Chondrocyte (in vitro differentiated cells): ENCODE measurements at regions not wholly inside any gene's neighbourhood (a gene's known extent, or its start where the extent isn't known, plus 50 kb on each side); places are given as distances from the start of the nearest gene placed in this dataset.

ENCODE experiments used
- DNase-seq: peaks from one replicate; pipeline ENCODE4 v3.0.0; 2021; ENCODE audit warnings: mixed read lengths, low spot score
- H3K27ac Mint-ChIP-seq: one replicate; pipeline ENCODE4 v1.8.0; 2021; ENCODE audit warnings: mild to moderate bottlenecking, moderate library complexity, mixed read lengths; ENCODE audit not compliant: unreplicated experiment
- H3K27me3 Mint-ChIP-seq: 2 replicates; pipeline ENCODE4 v1.8.0; 2021; ENCODE audit warnings: low read depth, mixed read lengths
- H3K36me3 Mint-ChIP-seq: 2 replicates; pipeline ENCODE4 v1.8.0; 2021; ENCODE audit warnings: low read depth, mixed read lengths
- H3K4me1 Mint-ChIP-seq: 2 replicates; pipeline ENCODE4 v1.8.0; 2021; ENCODE audit warnings: low read depth, mild to moderate bottlenecking, mixed read lengths
- H3K4me3 Mint-ChIP-seq: one replicate; pipeline ENCODE4 v1.8.0; 2021; ENCODE audit warnings: mild to moderate bottlenecking, moderate library complexity, mixed read lengths; ENCODE audit not compliant: unreplicated experiment
- H3K9me3 Mint-ChIP-seq: 2 replicates; pipeline ENCODE4 v1.8.0; 2021; ENCODE audit warnings: low read depth, mixed read lengths
- TF ChIP-seq, protein P1 (sequence below): fragments of 200-600 bp; sonication (generic); IDR thresholded peaks from 2 replicates; pipeline ENCODE4 v1.5.0; 2021; ENCODE audit warnings: antibody characterized with exemption, mild to moderate bottlenecking, moderate library complexity

GRCh38 chr7:118971706-118972105 is 747.2 kb downstream of the ANKRD7 start:
- no peaks in the 10 kb centered on the region for H3K9me3 Mint-ChIP-seq
- H3K4me3 Mint-ChIP-seq: no peak overlapping the region
- TF ChIP-seq, protein P1, sequence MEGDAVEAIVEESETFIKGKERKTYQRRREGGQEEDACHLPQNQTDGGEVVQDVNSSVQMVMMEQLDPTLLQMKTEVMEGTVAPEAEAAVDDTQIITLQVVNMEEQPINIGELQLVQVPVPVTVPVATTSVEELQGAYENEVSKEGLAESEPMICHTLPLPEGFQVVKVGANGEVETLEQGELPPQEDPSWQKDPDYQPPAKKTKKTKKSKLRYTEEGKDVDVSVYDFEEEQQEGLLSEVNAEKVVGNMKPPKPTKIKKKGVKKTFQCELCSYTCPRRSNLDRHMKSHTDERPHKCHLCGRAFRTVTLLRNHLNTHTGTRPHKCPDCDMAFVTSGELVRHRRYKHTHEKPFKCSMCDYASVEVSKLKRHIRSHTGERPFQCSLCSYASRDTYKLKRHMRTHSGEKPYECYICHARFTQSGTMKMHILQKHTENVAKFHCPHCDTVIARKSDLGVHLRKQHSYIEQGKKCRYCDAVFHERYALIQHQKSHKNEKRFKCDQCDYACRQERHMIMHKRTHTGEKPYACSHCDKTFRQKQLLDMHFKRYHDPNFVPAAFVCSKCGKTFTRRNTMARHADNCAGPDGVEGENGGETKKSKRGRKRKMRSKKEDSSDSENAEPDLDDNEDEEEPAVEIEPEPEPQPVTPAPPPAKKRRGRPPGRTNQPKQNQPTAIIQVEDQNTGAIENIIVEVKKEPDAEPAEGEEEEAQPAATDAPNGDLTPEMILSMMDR: no peak
- no peaks in the 10 kb centered on the region for H3K4me1 Mint-ChIP-seq
- H3K36me3 Mint-ChIP-seq: no peaks in the 10 kb centered on the region
- DNase-seq: no peak
- H3K27me3 Mint-ChIP-seq: no peaks in the 10 kb centered on the region
- H3K27ac Mint-ChIP-seq: no peak overlapping the region

GRCh38 chr7:118974836-118975235 is 750.3 kb downstream of the ANKRD7 start:
- no peak for DNase-seq
- H3K4me1 Mint-ChIP-seq: no peaks in the 10 kb centered on the region

DNA sequence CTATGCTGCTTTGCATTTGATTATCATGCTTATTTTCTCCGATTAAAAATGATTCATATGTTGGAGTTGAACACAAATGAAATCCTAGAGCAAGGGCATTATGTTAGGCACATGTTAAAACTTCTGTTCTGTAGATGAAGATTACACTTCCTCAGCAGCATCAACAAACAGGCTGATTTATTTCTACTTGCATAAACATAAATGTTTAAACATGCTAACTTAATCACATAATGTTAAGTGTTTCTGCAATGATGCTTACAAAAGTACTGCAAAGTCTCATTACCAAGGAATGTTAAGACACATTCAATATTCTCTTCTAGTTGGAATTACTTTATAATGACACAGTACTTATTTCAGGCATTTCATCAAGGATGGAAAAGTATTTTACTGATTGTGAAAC is 770.8 kb downstream of the ANKRD7 start:
- Mint-ChIP-seq H3K4me1 (no peaks in the 10 kb centered on the region), H3K36me3 (no peaks in the 10 kb centered on the region), H3K27ac (no peak overlapping the region), H3K9me3 (no peaks in the 10 kb centered on the region), H3K4me3 (no peak overlapping the region), H3K27me3 (no peaks in the 10 kb centered on the region)
- DNase-seq: no peak
- TF ChIP-seq, protein P1: no peak

More at GRCh38 chr7:118974836-118975235, 750.3 kb downstream of the ANKRD7 start:
- H3K27ac Mint-ChIP-seq: no peak overlapping the region
- no peaks in the 10 kb centered on the region for H3K36me3 Mint-ChIP-seq
- TF ChIP-seq, protein P1: no peak
- H3K27me3 Mint-ChIP-seq: no peaks in the 10 kb centered on the region
- no peaks in the 10 kb centered on the region for H3K9me3 Mint-ChIP-seq
- no peak overlapping the region for H3K4me3 Mint-ChIP-seq

DNA sequence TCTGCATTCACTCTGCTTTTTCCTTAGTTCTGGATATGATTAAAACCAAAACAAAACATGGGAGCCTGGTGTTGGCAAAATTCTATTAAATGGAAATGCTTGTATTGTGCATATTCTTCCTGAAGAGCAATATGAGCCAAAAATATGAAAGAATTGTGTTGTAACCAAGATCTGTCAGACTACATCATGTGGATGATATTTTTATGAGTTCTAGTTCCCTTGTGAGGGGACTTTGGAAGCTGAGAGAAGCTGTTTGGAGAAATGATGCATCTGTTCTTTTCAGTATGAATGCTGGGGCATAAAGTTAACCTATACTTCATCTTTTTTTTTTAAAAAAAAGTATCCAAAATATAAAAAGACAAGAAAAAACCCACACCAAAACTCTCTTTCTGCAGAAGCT is 782.7 kb downstream of the ANKRD7 start:
- no peak overlapping the region for H3K4me3 Mint-ChIP-seq
- H3K27me3 Mint-ChIP-seq: no peaks in the 10 kb centered on the region
- no peaks in the 10 kb centered on the region for H3K4me1 Mint-ChIP-seq
- H3K36me3 Mint-ChIP-seq: no peaks in the 10 kb centered on the region
- no peak overlapping the region for H3K27ac Mint-ChIP-seq
- no peaks in the 10 kb centered on the region for H3K9me3 Mint-ChIP-seq
- TF ChIP-seq, protein P1: no peak
- DNase-seq: no peak

- no peak overlapping the region for H3K4me3 Mint-ChIP-seq
- DNase-seq: no peak
- no peaks in the 10 kb centered on the region for H3K27me3 Mint-ChIP-seq
- H3K27ac Mint-ChIP-seq: no peak overlapping the region
- no peaks in the 10 kb centered on the region for H3K36me3 Mint-ChIP-seq
- H3K9me3 Mint-ChIP-seq: no peaks in the 10 kb centered on the region
- TF ChIP-seq, protein P1: no peak
- no peaks in the 10 kb centered on the region for H3K4me1 Mint-ChIP-seq
Measured at GRCh38 chr7:119010635-119011034, 786.1 kb downstream of the ANKRD7 start.
